Type B pancreatic cell (in vitro differentiated cells): ENCODE measurements at regions not wholly inside any gene's neighbourhood (a gene's known extent, or its start where the extent isn't known, plus 50 kb on each side); places are given as distances from the start of the nearest gene placed in this dataset.

Source experiments
- DNase-seq: peaks from one replicate; pipeline ENCODE4 v3.0.0; 2021; ENCODE audit warnings: mixed read lengths; ENCODE audit not compliant: unreplicated experiment; ENCODE audit errors: extremely low spot score
- H3K27ac Mint-ChIP-seq: 2 replicates; pipeline ENCODE4 v1.8.0; 2021; ENCODE audit warnings: mild to moderate bottlenecking, mixed read lengths
- H3K27me3 Mint-ChIP-seq: 2 replicates; pipeline ENCODE4 v1.8.0; 2021; ENCODE audit warnings: mixed read lengths
- H3K36me3 Mint-ChIP-seq: 2 replicates; pipeline ENCODE4 v1.8.0; 2021; ENCODE audit warnings: mixed read lengths
- H3K4me1 Mint-ChIP-seq: one replicate; pipeline ENCODE4 v1.8.0; 2021; ENCODE audit warnings: mixed read lengths; ENCODE audit not compliant: unreplicated experiment
- H3K4me3 Mint-ChIP-seq: 2 replicates; pipeline ENCODE4 v1.8.0; 2021; ENCODE audit warnings: mild to moderate bottlenecking, mixed read lengths
- H3K9me3 Mint-ChIP-seq: 2 replicates; pipeline ENCODE4 v1.8.0; 2021; ENCODE audit warnings: mixed read lengths
- TF ChIP-seq, protein P1 (sequence below): fragments of 200-600 bp; sonication (generic); conservative IDR thresholded peaks from 2 replicates; pipeline ENCODE4 v1.5.0; 2021; ENCODE audit warnings: antibody characterized with exemption, mild to moderate bottlenecking

DNA sequence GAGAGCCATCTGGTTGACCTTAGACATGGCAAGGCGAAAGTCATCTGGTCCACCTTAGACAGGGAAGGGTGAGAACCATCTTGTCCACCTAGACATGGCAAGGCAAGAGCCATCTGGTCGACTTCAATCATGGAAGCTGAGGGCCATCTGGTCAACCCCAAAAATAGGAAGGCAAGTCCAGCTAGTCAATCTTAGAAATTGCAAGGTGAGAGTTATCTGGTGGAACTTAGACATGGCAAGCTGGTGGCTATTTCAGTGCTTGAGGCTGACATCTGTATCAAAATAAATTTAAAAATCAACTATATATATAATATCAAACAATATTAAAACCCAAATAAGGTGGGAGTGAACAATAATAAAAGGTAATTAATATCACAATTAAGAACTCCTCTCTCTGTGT, 83.9 kb downstream of the ZNF726 start:
- no peak overlapping the region for H3K4me3 Mint-ChIP-seq

DNA sequence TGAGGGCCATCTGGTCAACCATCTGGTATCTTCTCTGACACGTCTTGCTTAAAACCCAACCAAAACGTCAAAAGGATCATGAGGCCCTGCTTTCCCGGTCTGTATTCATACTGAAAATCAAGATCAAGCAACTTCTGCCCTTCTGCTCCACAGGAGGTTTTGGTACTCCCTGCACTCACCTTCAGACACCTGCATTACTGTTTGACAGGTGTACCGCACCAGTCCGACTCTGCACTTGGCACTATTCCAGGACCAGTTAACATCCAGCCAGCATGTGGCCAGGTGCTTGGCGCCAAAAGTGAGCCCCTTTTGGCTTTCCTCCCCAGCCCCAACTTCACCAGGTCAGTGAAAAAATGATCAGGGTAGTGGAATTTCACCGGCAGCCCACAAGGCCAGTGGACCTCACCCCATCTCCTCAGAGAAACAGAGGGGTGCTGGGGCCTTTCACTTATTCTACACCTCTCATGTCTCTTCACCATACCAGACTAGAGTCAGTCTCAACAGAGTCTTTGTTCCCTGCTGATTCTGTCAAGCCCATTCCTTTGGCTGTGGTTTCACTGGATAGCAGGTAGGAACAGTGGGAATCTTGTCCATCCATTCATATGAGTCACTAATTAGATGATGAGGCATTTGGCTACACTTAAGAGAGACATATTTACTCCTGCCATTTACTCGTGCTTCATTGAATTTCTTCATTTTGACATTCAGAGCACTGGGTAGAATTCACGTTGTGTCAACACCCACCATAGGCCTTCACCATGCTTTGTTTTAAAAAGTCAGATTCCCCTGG, 85.3 kb downstream of the ZNF726 start:
- H3K27ac Mint-ChIP-seq, result no peak overlapping the region
- H3K9me3 Mint-ChIP-seq, result peaks cover 21% of the 10 kb centered on the region
- TF ChIP-seq, protein P1, sequence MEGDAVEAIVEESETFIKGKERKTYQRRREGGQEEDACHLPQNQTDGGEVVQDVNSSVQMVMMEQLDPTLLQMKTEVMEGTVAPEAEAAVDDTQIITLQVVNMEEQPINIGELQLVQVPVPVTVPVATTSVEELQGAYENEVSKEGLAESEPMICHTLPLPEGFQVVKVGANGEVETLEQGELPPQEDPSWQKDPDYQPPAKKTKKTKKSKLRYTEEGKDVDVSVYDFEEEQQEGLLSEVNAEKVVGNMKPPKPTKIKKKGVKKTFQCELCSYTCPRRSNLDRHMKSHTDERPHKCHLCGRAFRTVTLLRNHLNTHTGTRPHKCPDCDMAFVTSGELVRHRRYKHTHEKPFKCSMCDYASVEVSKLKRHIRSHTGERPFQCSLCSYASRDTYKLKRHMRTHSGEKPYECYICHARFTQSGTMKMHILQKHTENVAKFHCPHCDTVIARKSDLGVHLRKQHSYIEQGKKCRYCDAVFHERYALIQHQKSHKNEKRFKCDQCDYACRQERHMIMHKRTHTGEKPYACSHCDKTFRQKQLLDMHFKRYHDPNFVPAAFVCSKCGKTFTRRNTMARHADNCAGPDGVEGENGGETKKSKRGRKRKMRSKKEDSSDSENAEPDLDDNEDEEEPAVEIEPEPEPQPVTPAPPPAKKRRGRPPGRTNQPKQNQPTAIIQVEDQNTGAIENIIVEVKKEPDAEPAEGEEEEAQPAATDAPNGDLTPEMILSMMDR, result no peak
- no peaks in the 10 kb centered on the region for H3K4me1 Mint-ChIP-seq
- H3K4me3 Mint-ChIP-seq, result no peak overlapping the region
- H3K36me3 Mint-ChIP-seq, result no peaks in the 10 kb centered on the region
- H3K27me3 Mint-ChIP-seq, result no peaks in the 10 kb centered on the region
- no peak for DNase-seq

More for the DNA sequence above, 83.9 kb downstream of the ZNF726 start:
- Mint-ChIP-seq H3K36me3 (no peaks in the 10 kb centered on the region), H3K27me3 (no peaks in the 10 kb centered on the region), H3K9me3 (peaks cover 28% of the 10 kb centered on the region), H3K4me1 (no peaks in the 10 kb centered on the region), H3K27ac (no peak overlapping the region)
- DNase-seq, result no peak
- TF ChIP-seq, protein P1, result no peak

DNA sequence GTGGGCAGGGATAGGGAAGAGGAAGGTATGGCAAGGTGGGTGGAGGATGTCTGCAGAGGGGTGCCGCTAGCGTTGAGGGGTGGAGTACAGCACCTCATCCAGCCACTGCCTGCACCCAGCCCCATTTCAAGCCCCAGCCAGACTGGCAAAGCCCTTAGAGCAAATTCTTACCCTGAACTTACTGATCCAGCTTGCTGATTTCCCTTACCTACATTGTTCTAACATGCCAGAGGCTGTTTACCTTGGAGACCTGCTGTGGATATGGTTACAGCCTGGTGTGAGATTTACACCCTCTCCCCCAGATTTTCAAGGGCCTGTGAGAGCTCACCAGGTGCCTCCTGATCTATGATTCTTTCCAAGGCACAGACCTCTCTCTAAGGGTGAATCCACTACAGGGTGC, 86.0 kb downstream of the ZNF726 start:
- no peaks in the 10 kb centered on the region for H3K27me3 Mint-ChIP-seq
- H3K36me3 Mint-ChIP-seq, result no peaks in the 10 kb centered on the region
- TF ChIP-seq, protein P1, result no peak
- peaks cover 20% of the 10 kb centered on the region for H3K9me3 Mint-ChIP-seq
- no peak overlapping the region for H3K27ac Mint-ChIP-seq
- no peak overlapping the region for H3K4me3 Mint-ChIP-seq
- no peak for DNase-seq
- H3K4me1 Mint-ChIP-seq, result no peaks in the 10 kb centered on the region

DNA sequence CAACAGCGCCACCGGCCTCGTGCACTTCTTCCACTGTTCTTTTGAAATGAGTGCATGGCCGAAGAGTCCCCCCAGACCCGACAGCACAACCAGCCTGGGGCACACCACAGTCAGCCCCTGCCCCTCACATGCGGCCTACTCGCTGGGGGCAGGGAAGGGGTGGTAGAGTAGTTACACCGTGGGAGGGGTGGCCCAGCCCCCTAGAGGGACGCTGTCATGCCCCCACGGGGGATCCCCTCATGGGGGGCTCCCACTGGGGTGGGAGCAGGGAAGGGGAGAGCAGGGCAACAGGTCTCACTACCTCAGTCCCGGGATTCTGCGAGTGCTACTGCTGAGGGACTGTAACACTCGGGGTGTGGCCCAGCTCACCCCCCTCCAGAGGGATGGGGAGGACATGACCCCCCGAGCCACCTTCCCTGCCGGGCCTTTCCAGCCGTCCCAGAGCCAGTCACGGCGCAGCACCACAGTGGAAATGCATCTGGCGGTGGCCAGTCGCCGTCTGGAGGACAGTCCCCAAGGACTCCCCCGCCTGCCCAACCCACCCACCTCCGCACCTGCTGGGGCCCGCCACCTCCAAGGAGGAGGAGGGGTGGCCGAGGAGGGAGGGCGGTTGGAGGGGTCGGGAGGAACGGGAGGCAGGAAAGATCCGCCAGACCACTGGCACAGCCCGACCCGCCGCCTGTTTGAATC, 84.6 kb upstream of the ZNF254 start:
- Mint-ChIP-seq H3K27ac (no peak overlapping the region), H3K36me3 (no peaks in the 10 kb centered on the region), H3K9me3 (peaks cover 11% of the 10 kb centered on the region), H3K4me3 (no peak overlapping the region), H3K27me3 (no peaks in the 10 kb centered on the region), H3K4me1 (no peaks in the 10 kb centered on the region)
- TF ChIP-seq, protein P1, result no peak
- no peak for DNase-seq

DNA sequence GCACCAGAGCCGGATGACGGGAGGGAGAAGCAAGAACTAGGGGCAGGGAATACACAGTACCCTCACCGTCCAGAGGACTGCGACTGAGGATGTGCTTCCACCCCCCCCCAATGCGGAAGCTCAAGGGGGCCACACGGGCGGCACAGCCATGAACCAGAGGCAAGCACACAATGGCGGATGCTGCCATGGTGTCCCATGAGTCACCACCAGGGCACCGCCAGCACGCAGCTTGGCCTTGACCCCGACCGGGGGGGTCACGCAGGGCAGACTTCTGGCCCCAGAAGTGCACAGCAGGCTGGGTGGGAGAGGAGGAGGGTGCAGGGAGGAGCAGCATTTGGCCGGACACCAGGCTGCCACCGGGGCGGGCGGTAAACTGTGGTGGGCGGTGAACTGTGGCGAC, 83.5 kb upstream of the ZNF254 start:
- no peak overlapping the region for H3K27ac Mint-ChIP-seq
- TF ChIP-seq, protein P1, result no peak
- H3K9me3 Mint-ChIP-seq, result peaks cover 11% of the 10 kb centered on the region
- no peak overlapping the region for H3K4me3 Mint-ChIP-seq
- no peaks in the 10 kb centered on the region for H3K4me1 Mint-ChIP-seq
- no peak for DNase-seq
- H3K36me3 Mint-ChIP-seq, result no peaks in the 10 kb centered on the region
- no peaks in the 10 kb centered on the region for H3K27me3 Mint-ChIP-seq
